HG02798 (cell line): ENCODE measurements at regions not wholly inside any gene's neighbourhood (a gene's known extent, or its start where the extent isn't known, plus 50 kb on each side); places are given as distances from the start of the nearest gene placed in this dataset.
"Not testable (repeated sequence)": the region's sequence is repeated elsewhere in the genome, so short reads cannot be mapped to it uniquely, and the experiment has no call there.

Experiments
- ATAC-seq: cut with Tn5 transposase; IDR thresholded peaks from one replicate; pipeline ENCODE4 v1.9.1; 2021; ENCODE audit warnings: mild to moderate bottlenecking; ENCODE audit not compliant: unreplicated experiment, poor library complexity

- ATAC-seq, result no peak
These were observed 494.3 kb upstream of the AUTS2 start for GRCh38 chr7:69104023-69104422.

GRCh38 chr7:69105092-69105491 lies 493.2 kb upstream of the AUTS2 start:
- ATAC-seq, result no peak

GRCh38 chr7:69105981-69106380 lies 492.3 kb upstream of the AUTS2 start:
- no peak for ATAC-seq

GRCh38 chr7:69106449-69106848 lies 491.8 kb upstream of the AUTS2 start:
- not testable (repeated sequence) for ATAC-seq

- ATAC-seq, result not testable (repeated sequence)
These were observed 491.3 kb upstream of the AUTS2 start for GRCh38 chr7:69106946-69107345.

- no peak for ATAC-seq
These were observed 490.2 kb upstream of the AUTS2 start for GRCh38 chr7:69108097-69108496.

- ATAC-seq, result no peak
These were observed 489.0 kb upstream of the AUTS2 start for GRCh38 chr7:69109246-69109645.

GRCh38 chr7:69109879-69110278 lies 488.4 kb upstream of the AUTS2 start:
- no peak for ATAC-seq

- ATAC-seq, result no peak
These were observed 487.7 kb upstream of the AUTS2 start for GRCh38 chr7:69110450-69111050.

GRCh38 chr7:69114374-69114773 lies 483.9 kb upstream of the AUTS2 start:
- no peak for ATAC-seq

- ATAC-seq, result no peak
These were observed 482.5 kb upstream of the AUTS2 start for GRCh38 chr7:69115788-69116187.

GRCh38 chr7:69116196-69116595 lies 482.1 kb upstream of the AUTS2 start:
- ATAC-seq, result not testable (repeated sequence)

- no peak for ATAC-seq
These were observed 475.3 kb upstream of the AUTS2 start for GRCh38 chr7:69122953-69123352.

- ATAC-seq, result no peak
These were observed 471.3 kb upstream of the AUTS2 start for GRCh38 chr7:69126896-69127479.

GRCh38 chr7:69129524-69129923 lies 468.8 kb upstream of the AUTS2 start:
- no peak for ATAC-seq

GRCh38 chr7:69129951-69130350 lies 468.3 kb upstream of the AUTS2 start:
- ATAC-seq, result no peak

GRCh38 chr7:69130396-69130795 lies 467.9 kb upstream of the AUTS2 start:
- ATAC-seq, result no peak

GRCh38 chr7:69134316-69134715 lies 464.0 kb upstream of the AUTS2 start:
- no peak for ATAC-seq

GRCh38 chr7:69147631-69148030 lies 450.6 kb upstream of the AUTS2 start:
- ATAC-seq, result no peak

- ATAC-seq, result no peak
These were observed 448.2 kb upstream of the AUTS2 start for GRCh38 chr7:69149804-69150782.

- ATAC-seq, result no peak
These were observed 435.9 kb upstream of the AUTS2 start for GRCh38 chr7:69162326-69162725.
